ENCODE measurements at regions not wholly inside any gene's neighbourhood (a gene's known extent, or its start where the extent isn't known, plus 50 kb on each side); places are given as distances from the start of the nearest gene placed in this dataset.

GRCh38 chr11:97445561-97445960, 1055.7 kb downstream of the JRKL start:
- ChIA-PET POLR2A (no interaction called here), CTCF (no interaction called here)
- H3K4me3 ChIP-seq (ENCODE audit: low read depth, low read length) = no peak overlapping the region
- TF ChIP-seq CTCF (IDR thresholded peaks at IDR 0.05; ENCODE audit: insufficient read depth, low read length, missing control alignments) = no peak
- no peak for DNase-seq (ENCODE audit: low read depth, low spot score)

DNA sequence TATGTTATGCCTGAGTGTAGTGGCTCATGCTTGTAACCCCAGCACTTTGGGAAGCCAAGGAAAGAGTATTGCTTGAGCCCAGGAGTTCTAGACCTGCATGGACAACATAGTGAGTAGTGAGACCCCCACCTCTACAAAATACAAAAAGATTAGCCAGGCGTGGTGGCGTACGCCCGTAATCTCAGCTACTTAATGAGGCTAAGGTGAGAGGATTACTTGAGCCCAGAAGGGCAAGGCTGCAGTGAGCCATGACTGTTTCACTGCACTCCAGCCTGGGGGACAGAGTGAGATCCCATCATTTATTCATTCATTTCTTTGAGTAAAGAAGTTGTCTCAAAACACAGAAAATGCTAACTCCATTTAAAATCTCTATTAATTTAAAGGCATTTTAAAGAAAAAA, 1061.6 kb downstream of the JRKL start:
- no peak overlapping the region for H3K4me3 ChIP-seq (ENCODE audit: low read depth, low read length)
- POLR2A ChIA-PET = no interaction called here
- CTCF ChIA-PET = no interaction called here
- no peak for TF ChIP-seq CTCF (IDR thresholded peaks at IDR 0.05; ENCODE audit: insufficient read depth, low read length, missing control alignments)
- DNase-seq (ENCODE audit: low read depth, low spot score) = no peak

- no peak for TF ChIP-seq CTCF (IDR thresholded peaks at IDR 0.05; ENCODE audit: insufficient read depth, low read length, missing control alignments)
- no peak overlapping the region for H3K4me3 ChIP-seq (ENCODE audit: low read depth, low read length)
- CTCF ChIA-PET = no interaction called here
- POLR2A ChIA-PET = no interaction called here
- no peak for DNase-seq (ENCODE audit: low read depth, low spot score)
Observed at GRCh38 chr11:97454988-97455387, 1065.2 kb downstream of the JRKL start.

GRCh38 chr11:97460091-97460490, 1070.3 kb downstream of the JRKL start:
- DNase-seq (ENCODE audit: low read depth, low spot score) = no peak
- CTCF ChIA-PET = no interaction called here
- H3K4me3 ChIP-seq (ENCODE audit: low read depth, low read length) = no peak overlapping the region
- TF ChIP-seq CTCF (IDR thresholded peaks at IDR 0.05; ENCODE audit: insufficient read depth, low read length, missing control alignments) = no peak
- POLR2A ChIA-PET = no interaction called here

DNA sequence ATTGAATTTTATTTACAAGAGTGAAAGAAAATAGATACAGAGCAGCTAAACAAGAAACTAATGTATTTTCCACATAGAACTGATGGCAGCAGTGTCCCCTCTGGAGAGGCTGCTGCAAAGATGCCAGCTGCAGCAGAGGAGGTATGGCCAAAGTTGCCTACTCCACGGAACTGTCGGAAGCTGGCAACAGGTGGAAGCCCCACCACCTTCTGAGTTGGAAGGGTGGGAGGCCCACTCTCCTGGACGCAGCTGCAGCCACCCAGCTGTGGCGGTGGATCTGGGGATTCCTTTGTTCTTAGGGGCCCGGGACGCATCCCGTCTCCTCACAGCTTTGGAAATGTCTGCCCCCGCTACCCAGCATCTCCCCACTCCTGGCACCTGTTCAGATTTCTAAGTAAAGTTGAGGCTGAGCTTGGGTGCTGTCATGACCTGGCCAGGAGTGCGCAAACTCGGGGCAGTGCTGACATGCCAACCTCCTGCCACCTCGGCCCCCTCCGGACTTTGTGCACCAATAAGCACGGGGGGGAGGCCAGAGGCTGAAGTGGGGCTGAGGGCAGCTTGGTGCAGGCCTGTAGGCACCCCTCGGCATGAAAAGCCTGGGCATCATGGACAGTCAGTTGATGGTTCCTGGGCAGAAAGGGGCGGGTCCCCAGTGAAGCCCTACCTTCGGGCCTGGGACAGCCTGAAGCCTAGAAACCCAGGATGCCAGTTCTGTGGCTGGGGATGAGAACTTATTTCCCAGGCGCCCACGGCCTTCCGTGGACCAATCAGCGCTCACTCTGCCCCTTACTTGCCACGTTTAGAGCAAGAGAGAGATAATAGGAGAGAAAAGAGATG, 1071.4 kb downstream of the JRKL start:
- no peak for DNase-seq (ENCODE audit: low read depth, low spot score)
- POLR2A ChIA-PET = no interaction called here
- TF ChIP-seq CTCF (IDR thresholded peaks at IDR 0.05; ENCODE audit: insufficient read depth, low read length, missing control alignments) = no peak
- CTCF ChIA-PET = no interaction called here
- no peak overlapping the region for H3K4me3 ChIP-seq (ENCODE audit: low read depth, low read length)

DNA sequence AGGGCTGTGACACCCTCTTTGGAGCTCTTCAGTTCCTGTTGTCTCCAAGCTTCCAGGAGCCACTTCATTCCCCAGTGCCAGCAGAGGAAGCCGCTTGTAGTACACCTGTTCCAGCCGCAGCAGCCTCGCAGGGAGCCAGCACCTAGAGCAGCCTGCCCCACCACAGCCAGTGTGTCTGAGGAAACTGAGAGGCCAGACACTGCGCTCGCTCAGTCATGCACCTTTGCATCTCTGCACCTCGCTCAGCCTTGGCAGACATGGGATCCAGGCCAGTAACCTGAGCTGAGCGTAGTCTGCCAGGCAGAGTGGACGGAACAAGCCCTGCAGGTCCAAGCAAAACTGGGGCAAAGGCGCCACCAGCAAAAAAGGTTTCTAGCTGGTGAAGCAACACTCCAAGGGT, 1072.1 kb downstream of the JRKL start:
- POLR2A ChIA-PET = no interaction called here
- CTCF ChIA-PET = no interaction called here
- no peak overlapping the region for H3K4me3 ChIP-seq (ENCODE audit: low read depth, low read length)
- DNase-seq (ENCODE audit: low read depth, low spot score) = no peak
- no peak for TF ChIP-seq CTCF (IDR thresholded peaks at IDR 0.05; ENCODE audit: insufficient read depth, low read length, missing control alignments)
